ENCODE measurements at regions not wholly inside any gene's neighbourhood (a gene's known extent, or its start where the extent isn't known, plus 50 kb on each side); places are given as distances from the start of the nearest gene placed in this dataset.

DNA sequence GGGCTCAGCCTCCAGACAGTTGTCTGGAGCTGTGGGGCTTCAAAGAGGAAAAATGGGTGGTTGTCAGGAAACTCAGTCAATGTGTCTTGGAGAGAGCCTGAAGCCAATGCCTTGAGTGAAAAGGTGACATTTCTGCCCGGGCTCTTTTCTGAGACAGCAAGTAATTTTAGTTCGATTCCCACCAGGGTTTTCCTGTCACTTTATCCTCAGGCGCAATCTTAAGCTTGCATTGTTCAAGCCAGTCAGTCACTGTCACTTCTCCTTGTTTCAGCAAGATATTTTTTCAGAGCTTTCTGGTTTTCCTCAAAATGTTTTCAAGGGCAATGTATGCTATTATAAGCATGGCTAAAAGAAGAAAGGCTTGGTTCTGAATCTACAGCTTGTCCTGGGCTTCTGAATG is 404.7 kb upstream of the SEL1L start:
- TF ChIP-seq, protein P1, sequence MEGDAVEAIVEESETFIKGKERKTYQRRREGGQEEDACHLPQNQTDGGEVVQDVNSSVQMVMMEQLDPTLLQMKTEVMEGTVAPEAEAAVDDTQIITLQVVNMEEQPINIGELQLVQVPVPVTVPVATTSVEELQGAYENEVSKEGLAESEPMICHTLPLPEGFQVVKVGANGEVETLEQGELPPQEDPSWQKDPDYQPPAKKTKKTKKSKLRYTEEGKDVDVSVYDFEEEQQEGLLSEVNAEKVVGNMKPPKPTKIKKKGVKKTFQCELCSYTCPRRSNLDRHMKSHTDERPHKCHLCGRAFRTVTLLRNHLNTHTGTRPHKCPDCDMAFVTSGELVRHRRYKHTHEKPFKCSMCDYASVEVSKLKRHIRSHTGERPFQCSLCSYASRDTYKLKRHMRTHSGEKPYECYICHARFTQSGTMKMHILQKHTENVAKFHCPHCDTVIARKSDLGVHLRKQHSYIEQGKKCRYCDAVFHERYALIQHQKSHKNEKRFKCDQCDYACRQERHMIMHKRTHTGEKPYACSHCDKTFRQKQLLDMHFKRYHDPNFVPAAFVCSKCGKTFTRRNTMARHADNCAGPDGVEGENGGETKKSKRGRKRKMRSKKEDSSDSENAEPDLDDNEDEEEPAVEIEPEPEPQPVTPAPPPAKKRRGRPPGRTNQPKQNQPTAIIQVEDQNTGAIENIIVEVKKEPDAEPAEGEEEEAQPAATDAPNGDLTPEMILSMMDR (IDR thresholded peaks at IDR 0.05) = no peak
- no peak for TF ChIP-seq POLR2A (IDR thresholded peaks at IDR 0.05)
